Caki2 (cell line): ENCODE measurements at regions not wholly inside any gene's neighbourhood (a gene's known extent, or its start where the extent isn't known, plus 50 kb on each side); places are given as distances from the start of the nearest gene placed in this dataset.

ENCODE experiments used
- DNase-seq: peaks from one replicate; pipeline ENCODE4 v3.0.0-alpha.2; 2015; ENCODE audit warnings: low read depth
- in situ Hi-C: cut with HindIII; loops from 2 replicates; pipeline ENCODE4 v1.10.0; 2016; ENCODE audit warnings: low sequenced_read_pairs, low pct_unique_long_range_greater_than_20kb, mixed read lengths

DNA sequence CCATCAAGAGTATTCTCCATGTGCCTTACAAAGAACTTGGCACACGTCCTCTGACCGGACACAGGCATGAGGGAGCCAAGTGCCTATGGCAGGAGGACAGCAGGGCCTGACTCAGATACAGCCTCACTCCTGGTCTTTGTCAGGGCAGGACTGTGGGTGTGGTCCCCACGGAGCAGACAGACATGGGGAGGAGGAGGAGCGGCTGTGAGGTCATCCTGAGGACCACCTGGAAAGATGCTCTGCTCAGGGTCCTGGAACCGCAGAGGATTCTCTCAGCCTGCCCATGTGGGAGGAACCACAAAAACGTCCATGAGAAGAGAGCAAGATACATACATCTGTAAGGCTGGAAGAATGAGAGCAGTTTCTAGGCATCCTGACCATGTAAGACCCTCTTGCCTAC lies 576.3 kb downstream of the BRD1 start:
- in situ Hi-C loops: no loop called here
- DNase-seq: no peak

DNA sequence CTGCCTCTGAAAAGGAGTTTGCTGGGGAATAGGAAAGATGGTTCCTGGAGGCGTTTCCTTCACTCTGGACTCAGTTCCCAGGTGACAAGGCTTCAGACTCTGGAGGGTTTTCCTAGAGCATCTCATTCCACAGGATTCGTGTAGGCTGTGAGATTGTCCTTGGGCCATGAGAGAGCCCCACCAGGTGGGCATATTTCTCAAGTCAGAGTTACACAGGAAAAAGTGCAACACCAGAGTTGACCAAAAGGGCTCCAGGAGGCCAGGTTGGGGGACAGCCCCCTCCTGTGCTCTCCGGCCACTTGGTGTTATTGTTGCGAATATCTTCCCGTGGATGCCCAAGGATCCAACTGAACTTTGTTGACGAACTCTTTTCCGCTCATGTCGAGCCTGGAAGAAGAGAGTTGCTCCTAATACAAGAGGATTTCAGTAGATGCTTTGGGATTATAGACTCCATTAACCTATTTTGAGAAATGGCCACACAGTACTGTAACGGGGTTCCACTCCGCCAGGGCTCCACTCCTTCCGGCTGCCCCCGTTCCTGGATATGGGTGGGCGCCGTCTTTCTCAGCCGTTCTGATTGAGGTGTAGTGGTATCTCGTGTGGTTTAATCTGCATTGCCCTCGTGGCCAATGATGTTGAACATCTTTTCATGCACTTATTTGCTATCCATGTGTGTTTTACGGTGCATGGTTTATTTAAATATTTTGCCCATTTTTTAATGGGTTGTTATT lies 580.3 kb downstream of the BRD1 start:
- in situ Hi-C loops: no loop called here
- no peak for DNase-seq

DNA sequence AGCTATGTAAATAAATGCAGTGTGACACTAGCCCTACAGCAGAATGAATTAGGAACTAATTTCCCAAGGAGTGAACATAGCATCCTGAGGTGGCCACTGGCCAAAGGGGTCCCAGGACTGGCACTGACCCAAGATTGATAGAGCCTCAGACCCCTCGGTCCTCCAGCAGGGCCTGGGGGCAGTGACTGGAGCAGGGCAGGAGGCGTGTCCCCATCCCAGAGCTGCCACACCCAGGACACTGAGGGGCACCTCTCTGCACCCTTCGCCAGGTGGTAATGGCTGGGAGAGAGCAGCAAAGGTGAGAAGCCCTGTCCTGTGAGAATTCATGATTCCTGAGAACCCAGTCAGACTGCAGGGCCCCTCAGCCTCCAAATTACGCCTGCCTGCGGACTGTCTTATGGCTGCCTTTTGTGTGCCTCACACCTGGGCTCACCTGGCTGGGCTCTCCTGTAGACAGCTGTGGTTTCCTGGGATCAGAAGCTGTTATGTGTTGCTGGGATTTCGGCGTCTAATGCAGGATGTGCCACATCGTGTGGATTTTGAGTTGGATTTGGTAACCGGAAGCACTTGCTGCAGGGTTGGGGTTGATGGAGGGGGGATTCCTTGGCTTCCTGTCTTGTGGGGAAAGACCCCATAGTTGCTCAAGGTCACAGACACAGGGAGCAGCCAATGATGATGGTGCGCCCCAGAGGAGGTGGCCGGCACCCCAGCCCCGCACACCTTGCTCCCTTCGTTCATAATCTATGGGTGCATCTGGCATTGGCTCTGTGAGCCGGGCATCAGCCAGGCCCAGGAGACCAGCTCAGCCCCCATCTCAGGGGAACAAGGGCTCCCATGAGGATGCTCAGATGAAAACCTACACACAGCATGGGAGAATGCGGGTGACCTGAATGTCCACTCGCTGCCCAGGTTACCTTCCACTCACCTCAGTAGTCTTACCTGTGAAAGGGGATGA lies 582.9 kb downstream of the BRD1 start:
- in situ Hi-C loops: no loop called here
- DNase-seq: no peak

- in situ Hi-C loops: no loop called here
Measured at GRCh38 chr22:49243965-49244364, 583.7 kb downstream of the BRD1 start.

DNA sequence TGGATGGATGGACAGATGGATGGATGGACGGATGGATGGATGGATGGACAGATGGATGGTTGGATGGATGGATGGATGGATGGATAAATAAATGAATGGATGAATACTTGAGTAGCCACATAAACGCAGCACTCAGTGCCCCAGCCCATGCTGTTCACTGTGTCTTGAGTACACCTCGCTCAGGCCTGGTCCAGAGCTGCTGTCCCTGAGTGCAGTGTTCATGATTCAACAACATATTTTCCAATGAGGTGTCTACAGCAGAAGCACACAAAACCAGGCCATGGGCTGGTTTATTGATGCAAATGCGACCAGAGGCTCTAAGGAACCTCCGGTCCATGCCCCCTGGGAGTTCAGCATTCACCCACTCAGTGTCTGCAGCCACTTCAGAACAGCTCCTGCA lies 584.3 kb downstream of the BRD1 start:
- in situ Hi-C loops: no loop called here
- DNase-seq: no peak

More at GRCh38 chr22:49243965-49244364, 583.7 kb downstream of the BRD1 start:
- no peak for DNase-seq

- no peak for DNase-seq
- in situ Hi-C loops: no loop called here
Measured at GRCh38 chr22:49242480-49242879, 585.2 kb downstream of the BRD1 start.

DNA sequence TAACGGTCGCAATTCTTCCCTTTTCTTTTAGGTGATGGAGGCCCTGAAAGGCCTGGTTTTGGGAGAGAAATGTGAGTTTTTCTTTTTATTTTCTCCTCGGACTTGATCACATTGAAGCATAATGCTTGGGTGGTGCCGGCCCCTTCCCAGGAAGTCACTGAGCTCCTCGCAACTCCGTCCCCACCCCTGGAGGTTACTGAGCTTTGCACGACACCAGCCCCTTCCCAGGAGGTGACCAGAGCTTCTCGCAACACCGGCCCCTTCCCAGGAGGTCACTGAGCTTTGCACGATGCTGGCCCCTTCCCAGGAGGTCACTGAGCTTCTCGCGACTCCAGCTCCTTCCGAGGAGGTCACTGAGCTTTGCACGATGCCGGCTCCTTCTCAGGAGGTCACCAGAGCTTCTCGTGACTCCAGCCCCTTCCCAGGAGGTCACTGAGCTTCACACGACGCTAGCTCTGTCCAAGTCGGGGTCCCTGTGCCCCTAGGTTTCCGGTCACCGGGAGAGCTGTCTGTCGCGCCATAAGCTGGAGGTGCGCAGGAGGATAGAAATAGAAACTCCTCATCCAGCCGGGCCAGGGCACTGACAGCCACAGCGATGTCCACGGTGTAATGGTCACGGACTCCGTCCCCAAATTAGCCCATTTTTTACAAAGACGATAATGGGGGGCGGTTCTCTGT lies 586.4 kb downstream of the BRD1 start:
- in situ Hi-C loops: no loop called here

DNA sequence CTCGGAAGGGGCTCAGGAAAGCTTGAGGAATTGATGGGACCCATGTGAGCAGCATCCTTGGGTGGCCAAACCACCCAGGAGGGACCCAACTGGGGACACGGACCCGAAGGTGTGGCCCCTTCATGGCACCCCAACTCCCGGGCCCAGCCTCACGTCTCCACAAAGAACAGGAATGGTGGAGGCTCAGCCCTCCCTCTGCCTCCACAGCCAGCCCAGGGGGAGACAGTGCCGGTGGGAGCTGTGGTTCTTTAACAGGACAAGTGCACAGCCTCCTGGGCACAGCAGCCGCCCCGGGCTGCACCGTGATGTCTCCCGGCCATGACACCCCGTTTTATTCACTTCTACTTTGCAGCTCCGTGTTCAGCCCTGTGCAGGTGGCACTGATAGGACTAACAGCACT lies 587.2 kb downstream of the BRD1 start:
- in situ Hi-C loops: no loop called here
- DNase-seq: no peak

More for the DNA sequence above, 586.4 kb downstream of the BRD1 start:
- no peak for DNase-seq

GRCh38 chr22:49240016-49240380 lies 587.7 kb downstream of the BRD1 start:
- no peak for DNase-seq
- in situ Hi-C loops: no loop called here

DNA sequence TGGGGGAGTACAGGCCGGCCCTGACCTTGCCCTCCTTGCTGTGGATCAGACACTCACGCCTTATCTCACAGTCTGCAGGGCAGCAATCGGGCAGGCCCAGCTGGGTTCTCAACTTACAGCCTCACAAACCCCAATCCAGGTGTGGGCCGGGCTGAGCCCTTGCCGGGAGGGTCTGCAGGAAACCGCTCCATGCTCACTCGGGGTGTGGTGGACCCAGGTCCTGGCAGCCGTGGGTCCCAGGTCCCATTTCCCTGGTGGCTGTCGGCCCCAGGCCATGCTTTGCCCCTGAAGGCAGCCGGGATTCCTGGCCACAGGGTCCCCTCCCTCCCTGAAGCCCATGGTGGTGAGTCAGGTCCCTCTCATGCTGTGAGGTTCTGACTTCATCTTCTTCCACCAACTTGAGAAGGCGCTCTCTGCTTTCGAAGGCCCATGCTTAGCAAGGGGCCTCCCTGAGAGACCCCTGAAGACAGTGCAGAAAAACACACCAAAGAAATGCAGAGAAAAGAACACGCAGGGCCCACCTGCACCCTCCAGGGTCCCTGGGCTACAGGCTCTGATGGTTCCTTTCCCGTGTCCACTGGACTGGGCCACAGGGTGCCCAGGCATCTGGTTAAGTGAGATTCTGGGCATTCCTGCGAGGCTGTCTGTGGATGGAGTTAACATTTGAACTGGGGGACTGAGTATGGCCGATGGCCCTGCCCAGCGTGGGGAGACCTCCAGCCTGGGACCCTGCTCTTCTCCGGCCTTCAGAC lies 588.2 kb downstream of the BRD1 start:
- in situ Hi-C loops: no loop called here
- no peak for DNase-seq

- in situ Hi-C loops: no loop called here
- no peak for DNase-seq
Measured at GRCh38 chr22:49238181-49239141, 589.2 kb downstream of the BRD1 start.

DNA sequence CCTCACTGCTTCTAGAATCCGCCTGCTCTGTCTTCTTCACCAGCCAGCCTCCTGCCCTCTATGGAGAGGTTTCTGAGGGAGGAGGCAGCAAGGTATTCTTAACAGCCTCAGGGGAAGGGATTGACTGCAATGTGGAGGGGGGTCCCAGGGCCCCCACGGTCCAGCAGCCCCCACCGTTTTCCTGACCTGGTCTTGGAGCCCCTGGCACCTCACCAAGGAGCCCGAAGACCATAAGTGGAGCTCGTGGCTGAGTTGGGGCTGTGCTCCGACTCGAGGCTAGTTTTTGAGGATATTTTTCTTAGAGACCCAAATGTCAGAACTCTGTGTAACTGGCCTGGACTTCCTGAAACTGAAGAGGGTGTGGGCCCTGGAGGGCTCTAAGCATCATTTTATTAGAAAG lies 590.0 kb downstream of the BRD1 start:
- in situ Hi-C loops: no loop called here
- no peak for DNase-seq

DNA sequence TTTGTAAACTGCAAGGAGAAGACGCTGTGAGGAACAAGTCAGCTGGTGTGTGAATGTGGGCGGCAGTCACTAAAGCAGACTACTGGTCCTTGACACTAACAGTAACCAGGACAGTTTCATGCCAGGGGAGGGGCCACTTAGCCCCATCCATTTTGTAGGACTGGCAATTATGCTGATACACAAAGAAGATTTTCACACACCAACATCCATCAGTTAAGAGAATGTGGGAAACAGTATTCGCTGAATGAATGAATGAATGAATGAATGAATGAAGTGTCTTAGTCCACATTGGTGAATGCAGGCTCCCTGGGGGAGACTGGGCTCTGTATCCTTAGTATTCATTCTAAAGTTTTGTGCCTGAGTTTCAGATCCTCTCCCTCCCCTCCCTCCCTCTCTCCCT lies 590.4 kb downstream of the BRD1 start:
- no peak for DNase-seq
- in situ Hi-C loops: no loop called here

DNA sequence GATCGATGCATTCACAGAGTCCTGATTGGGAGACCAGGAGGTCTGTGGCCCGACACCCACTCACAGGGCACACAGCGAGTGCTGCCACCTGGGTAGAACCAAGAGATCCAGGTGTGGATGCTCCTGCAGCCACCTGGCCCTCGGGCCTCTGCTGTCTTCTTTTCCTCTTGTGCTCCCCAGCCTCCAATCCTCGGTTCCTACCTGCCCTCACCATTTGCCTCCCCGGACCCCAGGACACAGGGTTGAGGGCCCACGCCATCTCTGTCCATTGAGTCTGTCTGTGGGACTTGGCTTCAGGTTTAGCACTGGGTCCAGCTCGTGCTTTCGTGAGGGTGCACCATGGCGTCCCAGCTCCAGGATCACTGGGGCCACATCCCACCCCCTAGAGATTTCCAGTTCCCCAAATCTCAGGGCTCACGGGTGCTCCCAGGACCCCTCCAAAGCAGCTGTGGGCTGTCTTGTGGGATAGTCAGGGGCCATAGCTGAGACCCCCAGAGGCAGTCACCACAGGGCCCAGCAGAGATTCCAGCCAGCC lies 591.1 kb downstream of the BRD1 start:
- in situ Hi-C loops: no loop called here
- no peak for DNase-seq

DNA sequence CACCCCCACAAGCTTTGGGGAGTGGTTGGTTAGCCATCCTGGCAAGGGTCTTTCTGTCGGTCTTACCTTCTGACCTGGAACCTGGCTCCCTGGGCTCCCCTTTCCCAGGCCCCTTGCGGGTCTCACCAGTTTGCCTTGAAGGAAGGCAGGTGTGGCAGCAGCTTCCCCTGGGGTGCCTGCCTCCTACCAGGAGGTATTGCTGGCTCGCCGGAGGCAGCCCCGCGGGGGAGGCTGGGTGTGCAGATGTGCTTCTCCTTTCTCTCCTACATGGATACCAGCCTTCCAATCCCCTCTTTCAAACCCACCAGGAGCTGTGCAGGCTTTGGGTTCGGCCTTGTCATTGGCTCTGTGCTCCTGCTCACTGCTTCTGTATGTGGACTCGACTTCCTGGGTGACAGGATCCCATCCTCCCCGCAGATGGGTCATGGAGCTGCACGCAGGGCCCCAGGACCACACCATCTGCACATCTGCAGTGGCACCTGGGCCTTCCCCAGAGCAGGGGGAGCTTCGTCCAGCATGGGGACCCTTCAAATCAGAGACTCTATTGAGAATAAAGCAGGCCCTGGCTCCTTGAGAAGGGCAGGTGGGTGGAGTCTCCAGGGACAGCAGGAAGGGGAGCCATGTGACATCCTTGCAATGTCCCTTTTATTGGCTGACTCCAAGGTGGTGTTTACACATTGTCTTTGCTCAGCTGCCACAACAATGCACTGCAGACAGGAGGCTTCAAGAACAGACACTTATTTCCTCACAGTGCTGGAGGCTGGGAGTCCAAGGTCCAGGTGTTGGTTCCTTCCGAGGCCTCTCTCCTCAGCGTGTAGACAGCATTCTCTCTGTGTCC lies 592.0 kb downstream of the BRD1 start:
- DNase-seq: no peak
- in situ Hi-C loops: no loop called here

- no peak for DNase-seq
- in situ Hi-C loops: no loop called here
Measured at GRCh38 chr22:49234459-49234858, 593.2 kb downstream of the BRD1 start.
